Calu3 (cell line): ENCODE measurements at regions not wholly inside any gene's neighbourhood (a gene's known extent, or its start where the extent isn't known, plus 50 kb on each side); places are given as distances from the start of the nearest gene placed in this dataset.

ENCODE experiments used
- BruUV-seq: library from RNA; stranded (reverse); fragments of 400-500 nt; replicated peaks from 2 replicates; lab custom pipeline; 2021; lab: Mats Ljungman, UMichigan
- CTCF ChIA-PET: fragments of 300-600 bp; sonication (Branson Sonifier 250); formaldehyde crosslinking; loops from one replicate; lab custom pipeline; 2022; ENCODE audit warnings: antibody characterized with exemption; lab: Charles Lee
- DNase-seq: peaks from one replicate; pipeline ENCODE4 v3.0.0; 2022
- H3K27ac Mint-ChIP-seq: one replicate; pipeline ENCODE4 v1.8.0; 2022; ENCODE audit warnings: mixed read lengths; ENCODE audit not compliant: unreplicated experiment
- H3K27me3 Mint-ChIP-seq: one replicate; pipeline ENCODE4 v1.8.0; 2022; ENCODE audit warnings: mixed read lengths; ENCODE audit not compliant: unreplicated experiment
- H3K36me3 Mint-ChIP-seq: one replicate; pipeline ENCODE4 v1.8.0; 2022; ENCODE audit warnings: mild to moderate bottlenecking, moderate library complexity, mixed read lengths; ENCODE audit not compliant: insufficient read depth, unreplicated experiment
- H3K4me1 Mint-ChIP-seq: one replicate; pipeline ENCODE4 v1.8.0; 2022; ENCODE audit warnings: mild to moderate bottlenecking, low read depth, mixed read lengths; ENCODE audit not compliant: unreplicated experiment
- H3K4me3 Mint-ChIP-seq: one replicate; pipeline ENCODE4 v1.8.0; 2022; ENCODE audit warnings: mild to moderate bottlenecking, low read depth, moderate library complexity, mixed read lengths; ENCODE audit not compliant: unreplicated experiment
- H3K9me3 Mint-ChIP-seq: one replicate; pipeline ENCODE4 v1.8.0; 2022; ENCODE audit warnings: low read depth, mixed read lengths; ENCODE audit not compliant: unreplicated experiment
- CTCF ChIP-seq: fragments of 200-600 bp; IDR thresholded peaks from one replicate; pipeline ENCODE4 v1.8.0; 2022; ENCODE audit warnings: antibody characterized with exemption; ENCODE audit not compliant: unreplicated experiment
- intact Hi-C: fragments of 100-400 bp; cut with micrococcal nuclease; formaldehyde crosslinking; loops from one replicate; pipeline ENCODE4 v1.10.0; 2022; ENCODE audit not compliant: unreplicated experiment

- BruUV-seq: no TSS peak
- H3K9me3 Mint-ChIP-seq: peaks cover 10% of the 10 kb centered on the region
Measured at GRCh38 chr7:125830743-125831142, 901.1 kb upstream of the POT1 start.

GRCh38 chr7:125828153-125828700, 898.6 kb upstream of the POT1 start:
- intact Hi-C loops: no loop called here

More at GRCh38 chr7:125830743-125831142, 901.1 kb upstream of the POT1 start:
- peaks cover 12% of the 10 kb centered on the region for H3K4me1 Mint-ChIP-seq
- intact Hi-C loops: no loop called here
- no peak overlapping the region for H3K4me3 Mint-ChIP-seq
- no peak for TF ChIP-seq CTCF
- CTCF ChIA-PET: no interaction called here
- no peaks in the 10 kb centered on the region for H3K36me3 Mint-ChIP-seq
- no peak overlapping the region for H3K27ac Mint-ChIP-seq
- DNase-seq: no peak
- H3K27me3 Mint-ChIP-seq: no peaks in the 10 kb centered on the region

GRCh38 chr7:125823538-125823937, 893.9 kb upstream of the POT1 start:
- intact Hi-C loops: no loop called here
- Mint-ChIP-seq H3K4me1 (no peaks in the 10 kb centered on the region), H3K4me3 (no peak overlapping the region), H3K27ac (no peak overlapping the region), H3K27me3 (no peaks in the 10 kb centered on the region), H3K9me3 (peaks cover 7% of the 10 kb centered on the region), H3K36me3 (no peaks in the 10 kb centered on the region)
- no peak for DNase-seq
- BruUV-seq: no TSS peak
- TF ChIP-seq CTCF: no peak
- CTCF ChIA-PET: no interaction called here

More at GRCh38 chr7:125828153-125828700, 898.6 kb upstream of the POT1 start:
- H3K9me3 Mint-ChIP-seq: peaks cover 10% of the 10 kb centered on the region
- BruUV-seq: no TSS peak
- TF ChIP-seq CTCF: no peak
- no peaks in the 10 kb centered on the region for H3K4me1 Mint-ChIP-seq
- no peaks in the 10 kb centered on the region for H3K36me3 Mint-ChIP-seq
- H3K27me3 Mint-ChIP-seq: no peaks in the 10 kb centered on the region
- no peak overlapping the region for H3K4me3 Mint-ChIP-seq
- CTCF ChIA-PET: no interaction called here
- DNase-seq: no peak
- H3K27ac Mint-ChIP-seq: no peak overlapping the region

- H3K36me3 Mint-ChIP-seq: no peaks in the 10 kb centered on the region
- intact Hi-C loops: no loop called here
- CTCF ChIA-PET: no interaction called here
- no peaks in the 10 kb centered on the region for H3K27me3 Mint-ChIP-seq
- H3K9me3 Mint-ChIP-seq: no peaks in the 10 kb centered on the region
- no peak overlapping the region for H3K27ac Mint-ChIP-seq
- no peak for DNase-seq
- no TSS peak for BruUV-seq
- no peak overlapping the region for H3K4me3 Mint-ChIP-seq
- TF ChIP-seq CTCF: no peak
- no peaks in the 10 kb centered on the region for H3K4me1 Mint-ChIP-seq
Measured at GRCh38 chr7:125820495-125820894, 890.9 kb upstream of the POT1 start.
